LoVo (cell line): ENCODE measurements at regions not wholly inside any gene's neighbourhood (a gene's known extent, or its start where the extent isn't known, plus 50 kb on each side); places are given as distances from the start of the nearest gene placed in this dataset.

Source experiments
- DNase-seq: peaks from one replicate; pipeline ENCODE4 v3.0.0-alpha.2; 2016; ENCODE audit warnings: low spot score

DNA sequence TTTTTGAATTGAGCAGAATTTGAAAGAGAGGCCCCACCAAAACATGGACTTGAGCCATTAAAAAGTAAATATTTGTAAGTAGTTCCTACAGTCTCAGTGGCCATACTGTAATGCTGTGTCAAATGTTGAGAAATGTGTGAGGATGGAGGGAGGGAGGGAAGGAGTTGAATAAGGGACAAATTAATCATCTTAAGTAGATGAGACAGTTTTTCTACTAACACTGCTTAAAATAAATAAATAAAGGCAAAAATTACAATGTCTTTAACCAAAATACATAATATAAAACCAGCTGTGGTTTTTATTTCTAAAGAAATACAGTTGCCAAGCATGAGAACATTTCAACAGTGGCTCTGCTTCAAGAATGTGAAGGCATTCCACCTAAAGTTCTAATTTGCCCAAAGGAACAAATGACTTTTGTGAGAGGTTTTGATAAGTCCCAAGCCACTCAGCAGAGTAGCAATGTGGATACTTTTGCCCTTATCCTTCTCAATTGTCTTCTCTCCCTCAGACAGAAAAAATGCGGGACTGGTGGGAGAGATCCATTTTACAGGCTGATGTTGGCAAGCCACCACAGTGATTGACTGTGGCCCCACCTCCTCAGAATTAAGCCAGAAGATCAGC is 427.0 kb upstream of the RARB start:
- DNase-seq: no peak

- DNase-seq: no peak
Measured at GRCh38 chr3:25002052-25002451, 426.0 kb upstream of the RARB start.

DNA sequence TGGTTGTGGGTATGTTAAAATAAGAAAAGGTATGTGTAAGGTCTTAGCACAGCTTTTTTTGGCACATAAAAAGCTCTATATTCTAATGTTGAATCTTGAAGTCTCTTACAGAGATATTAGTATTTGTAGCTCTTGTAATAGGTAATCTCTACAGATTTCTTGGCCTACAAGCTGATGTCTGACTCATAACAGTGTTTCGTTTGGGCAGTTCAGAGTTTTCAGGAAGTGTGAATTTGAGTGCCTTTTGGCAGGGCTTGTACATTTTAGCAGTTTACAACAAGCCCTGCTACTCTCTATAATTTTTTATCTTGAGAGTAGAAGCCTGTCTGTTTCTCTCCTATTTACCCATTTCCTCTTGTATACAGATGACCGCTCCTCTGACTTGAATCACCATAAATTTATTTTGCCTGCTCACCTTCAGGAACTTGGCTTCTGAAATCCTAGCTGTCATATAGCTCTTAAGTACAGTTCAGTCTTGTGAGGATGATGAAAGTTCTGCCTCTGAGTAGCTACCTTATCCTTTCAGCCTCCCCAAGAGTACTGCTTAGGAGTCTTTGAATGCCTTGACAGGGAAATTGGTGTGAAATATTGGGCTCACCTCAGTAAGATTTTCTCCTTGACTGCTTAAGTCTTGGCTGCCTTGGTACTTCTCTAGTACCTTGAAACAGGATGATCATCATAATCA is 419.9 kb upstream of the RARB start:
- no peak for DNase-seq

- DNase-seq: no peak
Measured at GRCh38 chr3:25009665-25010064, 418.4 kb upstream of the RARB start.

- DNase-seq: no peak
Measured at GRCh38 chr3:25015599-25015998, 412.5 kb upstream of the RARB start.

DNA sequence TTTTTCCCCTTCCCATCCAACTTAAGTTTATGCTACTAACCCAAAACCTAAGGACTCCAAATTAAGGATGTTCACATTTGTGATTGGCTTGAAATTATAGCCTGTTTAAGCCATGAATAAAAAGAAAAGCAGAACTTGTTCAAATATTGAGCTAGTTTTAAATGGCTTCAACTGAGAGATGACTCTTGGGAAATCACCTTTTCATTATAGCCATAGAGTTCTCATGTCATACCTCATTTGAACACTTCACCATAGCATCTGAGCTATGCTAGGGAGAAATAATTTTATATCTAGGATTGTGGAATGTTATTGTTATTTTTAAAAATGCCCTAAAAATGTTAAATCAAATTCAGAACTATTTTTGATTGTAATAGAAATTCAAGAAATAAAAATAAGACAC is 409.2 kb upstream of the RARB start:
- no peak for DNase-seq

GRCh38 chr3:25019506-25019905 is 408.6 kb upstream of the RARB start:
- DNase-seq: no peak

DNA sequence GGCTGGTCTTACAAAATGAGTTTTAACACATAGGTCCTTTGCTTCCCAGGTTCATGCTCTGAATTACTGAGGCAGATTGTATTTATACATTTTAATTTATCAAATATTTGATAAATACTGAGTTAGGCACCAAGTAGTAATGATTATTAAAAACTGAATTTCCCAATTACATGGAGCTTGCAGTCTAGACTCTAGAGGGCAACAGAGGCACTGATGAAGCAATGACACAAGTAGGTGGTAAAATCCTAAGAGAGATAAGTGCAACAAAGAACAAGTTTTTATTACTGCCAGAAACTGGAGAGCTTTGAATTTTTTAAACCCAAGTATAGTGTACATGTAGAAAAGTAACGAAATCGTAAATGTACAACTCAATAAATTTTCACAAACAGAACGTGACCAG is 406.2 kb upstream of the RARB start:
- DNase-seq: no peak

GRCh38 chr3:25023876-25024275 is 404.2 kb upstream of the RARB start:
- DNase-seq: no peak

GRCh38 chr3:25025236-25025635 is 402.8 kb upstream of the RARB start:
- DNase-seq: no peak

DNA sequence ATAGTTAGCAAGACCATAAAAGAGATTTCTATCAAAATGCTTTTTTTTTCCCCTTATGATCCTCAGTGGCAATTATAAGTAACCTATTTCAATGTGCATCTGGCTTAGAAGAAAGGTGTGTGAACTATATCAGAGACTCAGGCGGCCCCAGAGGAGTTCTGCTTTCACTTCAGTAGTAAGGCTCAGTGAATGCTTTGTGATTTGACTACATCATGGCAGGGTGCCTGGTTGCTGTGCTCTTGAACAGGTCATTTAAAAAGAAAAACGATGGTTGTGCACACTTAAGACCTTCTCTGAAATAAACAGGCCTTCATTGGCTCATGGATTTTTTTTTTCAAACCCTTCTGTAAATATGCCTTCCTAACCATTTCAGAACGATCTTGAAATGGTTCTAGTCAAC is 400.4 kb upstream of the RARB start:
- DNase-seq: no peak

DNA sequence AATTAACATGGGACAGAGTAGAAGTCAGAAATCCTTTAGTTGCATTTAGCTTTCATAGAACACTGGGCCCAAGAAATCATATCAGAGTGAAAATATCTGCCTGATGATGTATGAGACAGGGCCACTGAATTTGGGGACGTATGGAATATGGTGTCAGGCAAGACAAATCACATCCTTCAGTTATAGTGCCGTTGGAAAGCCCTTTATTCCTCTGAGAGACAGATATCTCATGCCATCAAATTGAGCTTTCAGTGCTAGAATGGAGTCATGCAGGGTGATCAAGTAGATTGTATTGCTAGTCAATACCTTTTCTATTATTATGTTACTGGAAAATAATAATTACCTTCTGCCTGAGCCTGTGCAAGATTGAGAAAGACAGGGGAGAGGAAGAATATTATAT is 398.2 kb upstream of the RARB start:
- DNase-seq: no peak

GRCh38 chr3:25032344-25032743 is 395.7 kb upstream of the RARB start:
- no peak for DNase-seq

GRCh38 chr3:25033407-25034029 is 394.5 kb upstream of the RARB start:
- DNase-seq: peak; percentile 42

GRCh38 chr3:25035526-25035925 is 392.5 kb upstream of the RARB start:
- DNase-seq: no peak

- no peak for DNase-seq
Measured at GRCh38 chr3:25036633-25037032, 391.4 kb upstream of the RARB start.

- no peak for DNase-seq
Measured at GRCh38 chr3:25037049-25037547, 391.0 kb upstream of the RARB start.

GRCh38 chr3:25038271-25038670 is 389.8 kb upstream of the RARB start:
- no peak for DNase-seq

DNA sequence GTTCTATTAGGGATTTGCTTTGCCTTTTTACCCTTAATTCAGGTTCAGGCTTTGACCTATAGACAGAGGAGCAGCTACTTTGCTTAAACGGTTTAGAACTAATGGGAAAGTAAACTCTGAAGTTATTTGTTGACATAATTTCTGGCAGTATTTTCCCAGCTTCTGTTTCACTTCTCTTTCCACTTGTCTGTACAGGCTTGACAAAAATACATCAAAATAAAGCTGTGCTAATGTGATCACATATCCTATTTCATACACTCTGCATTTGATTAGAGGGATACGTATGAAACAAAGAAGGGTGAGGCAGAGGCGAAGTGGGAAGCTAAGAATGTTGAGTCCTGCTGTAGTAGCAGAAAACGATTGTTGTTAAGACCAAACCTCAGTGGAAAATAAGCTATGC is 389.1 kb upstream of the RARB start:
- no peak for DNase-seq

DNA sequence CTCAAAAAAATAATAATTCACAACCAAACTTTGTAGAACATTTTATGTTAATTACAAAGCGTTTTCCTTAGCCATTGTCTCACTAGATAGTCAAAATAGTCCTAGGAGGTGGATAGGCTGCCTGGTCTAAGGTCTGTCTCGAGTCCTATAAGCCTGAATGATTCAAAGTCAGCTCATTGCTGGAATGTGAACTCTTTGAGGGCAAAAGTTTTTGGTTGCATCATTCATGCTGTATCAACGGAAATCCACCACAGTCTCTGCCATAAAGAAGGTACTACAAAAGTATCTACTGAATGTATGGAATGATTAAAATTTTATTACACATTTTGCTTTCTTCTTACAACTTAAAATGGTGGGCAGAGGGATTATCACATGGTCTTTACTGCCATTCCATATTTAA is 387.3 kb upstream of the RARB start:
- no peak for DNase-seq

- DNase-seq: no peak
Measured at GRCh38 chr3:25041871-25042584, 386.0 kb upstream of the RARB start.

DNA sequence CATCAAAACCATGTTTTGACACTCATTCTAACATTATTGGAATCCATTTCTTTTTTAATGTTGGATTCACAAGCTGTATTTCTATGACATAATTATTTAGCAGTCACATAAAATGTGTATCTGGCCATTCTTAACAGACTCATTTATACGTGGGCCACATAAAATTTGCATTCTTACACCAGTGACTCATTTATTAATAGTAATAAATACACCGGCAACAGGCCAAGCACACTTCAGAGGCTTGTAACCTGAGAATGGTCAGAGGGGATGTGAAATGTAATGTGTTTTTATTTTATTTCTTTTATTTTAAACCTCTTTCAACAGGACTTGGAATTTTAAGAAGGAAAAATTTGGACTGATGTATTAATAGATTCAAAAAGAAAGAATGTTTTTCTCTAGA is 384.9 kb upstream of the RARB start:
- DNase-seq: no peak

- no peak for DNase-seq
Measured at GRCh38 chr3:25043749-25044148, 384.3 kb upstream of the RARB start.
